Hippocampal formation (tissue), 2 donors: ENCODE measurements at regions not wholly inside any gene's neighbourhood (a gene's known extent, or its start where the extent isn't known, plus 50 kb on each side); places are given as distances from the start of the nearest gene placed in this dataset.
"Not testable (repeated sequence)": the region's sequence is repeated elsewhere in the genome, so short reads cannot be mapped to it uniquely, and the experiment has no call there.

Source experiments
- DNase-seq, 2 donors: peaks; one replicate each; lab custom pipeline; 2025; lab: John Stamatoyannopoulos, UW

DNA sequence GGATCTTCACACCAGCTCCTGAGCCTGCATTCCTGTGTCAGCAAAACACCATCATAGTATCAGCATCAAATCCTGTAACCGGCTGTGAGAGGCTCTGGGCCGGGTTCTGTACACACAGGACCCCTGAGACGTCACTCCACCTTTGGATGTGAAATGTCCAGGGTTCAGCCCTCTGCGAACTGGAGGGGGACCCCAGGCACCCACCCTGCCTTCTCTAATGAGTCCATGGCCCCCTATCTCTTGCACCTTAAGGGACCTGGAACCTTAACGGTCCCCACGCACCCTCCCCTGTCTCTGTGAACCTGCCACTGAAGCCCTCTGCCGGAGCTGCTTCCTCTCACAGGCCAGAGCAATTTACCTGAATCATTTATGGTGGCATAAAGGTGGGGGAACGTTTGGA, 257.8 kb downstream of the NPHP4 start:
- no peak for DNase-seq

DNA sequence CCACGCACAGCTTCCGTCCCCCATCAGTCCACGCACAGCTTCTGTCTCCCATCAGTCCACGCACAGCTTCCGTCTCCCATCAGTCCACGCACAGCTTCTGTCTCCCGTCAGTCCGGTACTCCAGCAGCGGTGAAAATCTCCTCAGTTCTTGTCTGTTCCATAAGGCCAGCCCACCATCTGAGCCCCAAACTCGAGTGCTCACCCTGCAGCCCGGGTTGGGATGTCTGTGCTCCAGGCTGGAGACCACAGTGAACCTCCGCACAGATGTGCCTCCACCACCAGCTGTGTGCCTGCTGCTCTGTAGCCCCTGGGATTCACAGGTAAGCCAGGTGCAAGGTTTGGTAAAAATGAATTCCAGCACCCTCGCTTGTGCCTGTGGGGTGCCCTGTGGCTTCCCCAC, 258.6 kb downstream of the NPHP4 start:
- no peak for DNase-seq

DNA sequence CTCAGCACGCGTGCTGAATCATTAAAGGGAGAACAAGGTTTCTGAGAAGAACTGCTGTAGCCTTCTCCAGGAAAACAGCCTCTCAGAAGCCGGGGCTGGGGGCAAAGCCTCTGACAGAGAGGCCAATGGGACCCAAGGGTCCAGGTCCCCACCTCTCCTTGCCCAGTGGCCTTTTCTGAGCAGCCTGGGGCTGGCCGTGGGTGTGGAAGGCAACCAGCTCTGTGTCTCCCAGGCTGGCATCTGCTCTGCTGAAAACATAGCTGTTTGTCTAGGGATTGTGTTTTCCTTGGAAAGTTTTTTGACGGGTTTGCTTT, 261.2 kb downstream of the NPHP4 start:
- DNase-seq = no peak

DNA sequence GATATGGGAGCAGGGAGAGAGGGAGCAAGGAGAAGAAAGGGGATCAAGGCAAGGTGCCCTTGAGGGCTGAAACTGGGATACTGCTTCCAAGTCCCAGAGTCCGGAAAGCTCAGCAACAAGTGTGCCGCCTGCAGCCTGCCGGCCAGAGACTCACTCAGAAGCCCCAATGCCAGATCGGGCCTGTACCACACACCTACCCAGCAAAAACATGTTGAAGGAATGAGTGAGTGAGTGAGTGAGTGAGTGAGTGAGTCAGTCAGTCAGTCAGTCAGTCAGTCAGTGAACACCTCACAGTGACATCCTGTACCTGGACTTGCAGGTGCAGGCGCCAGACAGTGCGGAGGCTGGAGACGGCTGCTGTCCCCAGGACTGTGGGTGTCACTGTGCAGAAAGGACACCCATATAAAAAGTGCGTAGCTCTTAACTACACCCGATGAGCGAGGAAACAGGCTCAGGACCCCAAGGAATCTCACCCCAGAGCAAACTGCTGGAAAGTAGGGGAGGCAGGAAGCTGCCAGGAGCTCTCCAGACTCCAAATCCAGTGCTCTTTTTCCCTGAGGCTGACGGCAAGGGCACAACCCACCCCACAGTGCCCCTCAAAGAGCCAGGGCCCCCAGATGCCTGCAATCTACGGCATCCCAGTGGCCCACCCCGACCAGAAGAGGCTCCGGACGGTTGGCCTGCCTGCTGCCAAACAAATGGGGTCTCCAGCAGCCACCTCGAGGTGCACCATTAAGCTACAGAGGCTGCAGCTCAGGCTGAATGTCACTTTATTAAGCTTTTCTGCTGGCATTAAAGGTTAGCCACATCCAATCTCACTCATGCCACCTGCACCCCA, 261.7 kb downstream of the NPHP4 start:
- no peak for DNase-seq

DNA sequence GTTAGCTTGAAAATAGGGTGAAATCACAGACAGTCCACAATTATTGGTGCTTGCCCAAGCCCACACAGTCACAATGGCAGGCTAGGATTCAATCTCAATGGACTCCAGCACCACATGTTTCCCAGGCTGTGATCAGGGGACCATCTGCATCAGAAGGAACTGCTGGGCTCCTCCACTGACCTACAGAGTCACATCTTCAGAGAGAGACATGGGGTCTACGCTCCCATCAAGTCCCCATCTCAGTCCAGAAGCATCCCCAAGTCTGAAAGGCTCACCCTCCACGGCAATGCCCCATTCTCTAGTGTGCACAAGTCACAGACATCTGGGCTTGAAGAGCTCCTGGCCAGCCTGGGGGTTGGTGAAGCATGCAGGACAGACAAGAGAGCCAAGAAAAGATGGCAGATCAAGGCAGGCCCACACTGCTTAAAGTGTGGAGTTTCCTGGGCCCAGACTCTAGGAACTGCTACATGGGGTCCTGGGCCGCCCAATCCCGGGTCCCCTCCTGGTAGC, 262.5 kb downstream of the NPHP4 start:
- DNase-seq = no peak

DNA sequence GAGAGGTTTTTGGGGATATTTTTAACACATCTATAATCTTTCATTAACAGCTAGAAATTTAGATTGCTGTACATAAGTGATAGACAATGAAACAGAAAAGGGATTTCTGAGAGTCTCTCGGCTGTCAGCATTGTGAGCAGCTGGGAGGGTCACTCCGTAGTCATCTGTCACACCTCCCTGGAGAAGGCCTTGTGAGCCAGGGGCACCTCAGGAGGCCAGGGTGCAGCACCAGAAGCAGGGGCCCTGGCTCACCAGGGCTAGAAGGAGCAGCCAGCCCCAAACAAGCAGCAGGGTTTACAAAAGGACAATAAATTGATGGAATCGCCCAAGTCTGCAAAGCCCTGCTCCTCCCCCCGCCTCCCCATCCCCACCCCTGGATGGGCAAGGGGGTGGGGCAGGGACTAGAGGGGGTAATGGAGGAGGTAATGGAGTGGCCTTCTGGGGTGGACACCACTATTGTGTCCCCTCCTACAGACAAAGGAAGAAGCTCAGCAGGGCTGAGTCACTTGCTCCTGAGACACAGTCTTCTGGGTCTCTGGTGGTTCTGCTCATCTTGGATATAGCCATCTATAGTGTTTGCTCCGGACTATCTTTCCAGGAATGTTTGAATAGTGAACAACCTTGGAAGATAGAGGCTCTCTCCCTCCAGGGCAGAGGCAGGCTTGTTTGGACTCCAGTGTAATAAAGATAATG, 263.4 kb downstream of the NPHP4 start:
- DNase-seq = no peak

DNA sequence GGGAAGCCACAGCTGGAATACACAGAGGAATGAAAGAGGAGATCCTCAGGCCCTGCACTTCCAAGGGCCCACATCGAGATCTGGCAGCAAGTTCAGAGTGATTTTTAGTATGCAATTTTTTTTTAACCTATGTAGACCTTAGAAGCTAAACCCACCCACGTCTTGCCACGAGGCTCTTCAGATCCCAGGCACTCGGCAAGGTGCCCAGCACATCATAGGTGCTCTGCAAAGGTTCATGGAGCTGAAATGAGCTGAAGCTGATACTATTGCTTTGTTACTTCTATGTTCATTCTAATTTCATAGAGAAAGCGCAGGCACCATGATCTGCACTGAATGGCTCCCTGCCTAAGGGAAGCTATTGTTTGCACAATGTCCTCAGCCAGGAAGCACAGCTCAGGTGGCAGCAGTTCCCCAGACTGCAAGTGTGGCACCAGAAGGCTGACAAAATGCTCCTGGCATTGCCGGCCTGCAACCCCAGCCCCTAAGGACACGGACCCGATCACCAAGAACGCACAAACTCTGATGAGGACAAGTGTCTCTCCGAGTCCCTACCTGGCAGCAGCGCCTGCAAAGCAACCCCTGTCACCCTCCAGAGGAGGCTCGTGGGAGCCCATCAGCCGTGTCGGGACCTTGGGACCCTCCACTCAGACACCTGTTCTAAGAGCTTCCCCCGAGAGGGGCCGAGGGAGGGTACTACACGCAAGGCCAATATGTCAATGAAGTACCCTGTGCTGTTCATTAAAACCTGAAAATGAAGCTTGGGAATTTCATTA, 264.2 kb downstream of the NPHP4 start:
- no peak for DNase-seq

DNA sequence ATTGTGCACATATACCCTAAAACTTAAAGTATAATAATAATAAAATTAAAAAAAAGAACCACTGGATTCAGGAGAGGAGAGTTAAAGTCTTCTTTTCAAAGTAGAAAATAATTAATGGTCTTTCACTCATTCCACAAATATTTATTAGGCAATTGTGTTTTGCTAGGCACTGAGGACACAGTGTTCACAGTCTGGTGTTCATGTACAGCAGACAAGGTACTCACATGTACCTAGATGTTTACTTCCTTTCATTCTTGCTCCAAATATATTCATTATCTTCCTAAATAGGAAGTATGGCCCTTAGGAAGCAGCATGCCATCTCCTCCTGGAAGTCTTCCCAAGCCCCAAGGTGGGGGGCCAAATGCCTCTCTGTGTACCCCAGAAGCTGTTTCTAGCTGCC, 265.0 kb downstream of the NPHP4 start:
- DNase-seq = no peak

DNA sequence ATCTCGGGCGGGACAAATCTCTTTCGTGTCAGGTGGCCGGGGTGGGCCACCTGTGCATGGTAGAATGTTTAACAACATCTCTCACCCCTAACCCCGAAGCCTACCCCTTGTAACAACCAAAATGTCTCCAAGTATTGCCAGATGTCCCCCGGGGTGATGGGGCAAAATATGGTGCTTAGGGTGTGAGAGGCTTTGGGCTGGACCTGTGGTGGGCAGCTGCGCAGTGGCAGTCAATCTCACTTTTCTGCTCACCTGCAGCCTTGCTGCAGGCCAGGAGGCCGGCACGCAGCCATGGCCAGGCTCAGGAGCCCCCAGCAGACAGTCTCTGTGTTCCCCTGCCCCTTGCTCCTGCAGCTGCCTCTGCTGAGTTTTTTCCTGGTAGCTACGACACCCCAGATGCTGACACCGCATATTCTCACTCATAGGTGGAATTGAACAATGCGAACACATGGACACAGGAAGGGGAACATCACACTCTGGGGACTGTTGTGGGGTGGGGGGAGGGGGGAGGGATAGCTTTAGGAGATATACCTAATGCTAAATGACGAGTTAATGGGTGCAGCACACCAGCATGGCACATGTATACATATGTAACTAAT, 265.5 kb downstream of the NPHP4 start:
- not testable (repeated sequence) for DNase-seq

DNA sequence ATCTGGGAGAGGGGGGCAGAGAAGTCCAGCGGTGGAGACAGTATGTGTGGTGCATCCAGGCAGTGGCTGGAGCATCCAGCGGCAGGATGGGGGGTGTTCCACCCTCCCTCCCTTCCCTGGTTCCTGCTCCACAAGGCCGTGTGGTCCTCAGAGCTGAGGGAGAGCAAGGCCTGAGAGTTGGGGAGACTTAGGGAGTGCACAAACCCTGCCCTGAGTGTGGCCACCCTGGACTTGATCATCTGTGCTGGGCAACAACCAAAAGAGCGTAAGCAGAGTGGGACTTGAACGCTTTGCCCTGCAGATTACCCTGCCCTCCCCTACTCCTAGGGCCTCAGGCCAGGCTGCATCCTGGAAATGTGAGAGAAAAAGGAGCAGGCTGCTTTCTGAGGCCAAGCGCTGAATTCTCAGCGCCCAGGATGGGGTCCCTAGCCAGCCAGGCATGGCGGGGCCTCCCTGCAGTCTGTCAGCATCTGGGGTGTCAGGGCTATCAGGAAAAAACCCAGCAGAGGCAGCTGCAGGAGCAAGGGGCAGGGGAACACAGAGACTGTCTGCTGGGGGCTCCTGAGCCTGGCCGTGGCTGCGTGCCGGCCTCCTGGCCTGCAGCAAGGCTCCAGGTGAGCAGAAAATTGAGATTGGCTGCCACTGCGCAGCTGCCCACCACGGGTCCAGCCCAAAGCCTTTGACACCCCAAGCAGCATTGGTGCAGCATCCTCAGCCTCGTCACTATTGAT, 266.2 kb downstream of the NPHP4 start:
- DNase-seq = no peak

DNA sequence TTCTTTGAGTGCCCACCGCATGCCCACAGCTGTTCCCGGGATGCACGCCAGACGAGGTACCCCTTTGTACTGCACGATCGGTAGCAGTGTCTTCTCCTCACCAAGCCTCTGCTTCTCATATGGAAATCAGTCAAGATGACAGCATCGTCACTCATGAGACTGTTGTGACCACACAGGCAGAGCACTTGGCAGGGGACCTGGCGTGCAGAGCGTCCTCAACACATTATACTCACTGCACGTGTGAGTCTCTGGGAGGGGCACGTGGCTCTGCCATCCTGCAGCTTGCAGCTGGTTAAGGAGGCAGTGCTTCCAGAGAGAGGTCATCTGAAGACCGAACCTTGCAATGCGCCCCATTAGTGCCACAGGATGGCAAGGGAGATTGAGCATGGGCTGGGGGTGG, 266.8 kb downstream of the NPHP4 start:
- no peak for DNase-seq

DNA sequence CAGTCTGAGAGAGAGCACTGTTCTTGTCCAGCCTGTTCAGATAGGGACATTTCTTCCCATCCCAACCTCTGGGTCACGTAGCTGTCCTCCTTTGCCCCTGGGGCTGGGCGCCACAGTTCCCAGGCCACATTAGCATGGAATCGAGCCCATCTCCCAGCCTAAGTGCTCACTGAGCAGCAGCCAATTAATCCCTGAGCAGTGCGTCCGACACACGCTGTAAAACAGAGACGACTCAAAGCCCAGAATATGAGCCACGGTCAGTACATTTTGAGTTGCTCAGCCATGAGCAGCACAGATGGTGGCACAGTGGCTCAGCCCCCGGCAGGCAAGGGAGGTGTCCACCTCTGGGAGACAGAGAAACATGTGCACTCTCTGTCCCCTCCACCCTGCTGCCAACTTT, 267.4 kb downstream of the NPHP4 start:
- DNase-seq = no peak

DNA sequence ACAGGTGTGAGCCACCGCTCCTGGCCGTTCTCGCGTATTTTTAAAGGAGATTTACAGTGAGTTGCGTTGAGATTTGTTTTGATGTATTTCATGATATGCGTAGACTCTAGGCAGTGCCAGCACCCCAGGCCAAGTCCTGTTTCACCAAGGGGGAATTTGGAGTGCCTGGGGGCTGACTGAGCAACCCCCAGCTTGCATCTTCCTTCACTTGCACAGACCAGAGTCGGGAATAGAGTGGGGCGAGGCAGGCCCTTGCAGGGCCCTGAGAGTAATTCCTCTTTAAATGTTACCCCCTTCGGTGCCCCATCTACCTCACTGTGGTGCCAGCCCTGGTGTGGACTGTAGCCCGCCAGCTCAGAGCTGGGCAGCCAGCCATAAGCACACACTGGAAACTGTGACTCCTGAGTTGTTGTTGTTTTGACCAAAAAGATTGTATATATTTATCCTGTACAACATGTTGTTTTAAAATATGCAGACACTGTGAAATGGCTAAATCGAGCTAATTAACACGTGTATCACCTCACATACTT, 269.5 kb downstream of the NPHP4 start:
- no peak for DNase-seq

DNA sequence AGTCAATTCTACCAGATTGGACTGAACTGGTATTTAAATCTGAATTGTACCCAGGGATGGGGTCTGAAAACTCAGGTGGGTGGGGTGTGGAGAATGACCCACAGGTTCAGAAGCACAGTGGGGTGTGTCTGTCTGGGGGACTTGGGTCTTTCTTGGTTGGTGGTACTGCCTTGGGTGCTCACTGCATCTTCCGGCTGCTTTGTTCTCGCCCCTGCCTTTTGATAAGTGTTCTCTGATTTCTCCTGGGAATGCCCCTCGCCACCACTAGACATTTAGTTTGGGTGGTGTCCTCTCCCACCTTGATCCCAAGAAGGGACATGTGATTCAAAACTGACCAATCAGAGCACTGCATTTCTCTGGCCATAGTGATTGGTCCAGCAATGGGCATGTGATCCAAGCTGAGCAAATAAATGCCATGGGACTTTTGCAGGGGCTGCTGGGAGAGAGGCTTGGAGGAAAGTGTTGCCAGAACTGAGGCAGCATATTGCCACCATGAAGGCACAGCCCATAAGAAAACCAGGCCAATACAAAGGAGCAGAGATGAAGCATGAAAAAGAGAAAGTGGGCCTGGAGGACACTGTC, 270.5 kb downstream of the NPHP4 start:
- DNase-seq = no peak

DNA sequence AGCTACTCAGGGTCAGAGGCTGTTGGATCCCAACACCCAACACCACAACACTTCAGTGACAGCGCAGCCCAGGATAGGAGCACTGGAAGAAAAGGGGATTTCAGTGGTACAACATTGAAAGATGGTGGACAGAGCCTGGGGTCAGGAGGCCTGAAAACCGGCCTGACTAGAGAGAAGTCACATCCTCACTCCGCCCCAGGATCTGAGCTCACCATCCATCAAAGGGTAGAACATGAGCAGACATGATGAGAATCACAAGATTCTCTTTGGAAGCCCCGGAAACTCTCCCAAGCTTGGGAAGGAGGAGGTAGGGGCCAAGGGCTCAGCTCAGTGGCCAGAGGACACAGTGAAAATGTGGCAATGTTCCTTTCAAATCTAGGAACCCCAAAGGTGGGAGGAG, 271.3 kb downstream of the NPHP4 start:
- no peak for DNase-seq

DNA sequence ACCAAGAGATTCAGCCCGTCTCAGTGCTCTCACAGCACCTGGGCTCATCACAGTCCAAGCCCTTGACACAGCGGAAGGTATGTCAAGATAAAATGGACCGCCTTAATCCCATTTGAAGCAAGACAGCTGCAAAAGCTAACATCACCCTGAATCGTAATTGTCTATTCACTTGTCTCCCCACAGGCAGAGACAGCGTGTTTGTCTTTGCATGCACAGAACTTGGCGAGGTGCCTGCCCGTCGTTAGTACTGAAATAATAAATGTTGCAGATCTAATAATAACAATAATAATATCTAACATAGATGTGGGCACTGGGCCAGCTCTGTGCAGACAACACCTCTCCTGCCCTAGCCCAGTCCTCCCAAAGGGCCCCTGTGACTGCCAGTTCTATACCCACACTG, 271.7 kb downstream of the NPHP4 start:
- no peak for DNase-seq

DNA sequence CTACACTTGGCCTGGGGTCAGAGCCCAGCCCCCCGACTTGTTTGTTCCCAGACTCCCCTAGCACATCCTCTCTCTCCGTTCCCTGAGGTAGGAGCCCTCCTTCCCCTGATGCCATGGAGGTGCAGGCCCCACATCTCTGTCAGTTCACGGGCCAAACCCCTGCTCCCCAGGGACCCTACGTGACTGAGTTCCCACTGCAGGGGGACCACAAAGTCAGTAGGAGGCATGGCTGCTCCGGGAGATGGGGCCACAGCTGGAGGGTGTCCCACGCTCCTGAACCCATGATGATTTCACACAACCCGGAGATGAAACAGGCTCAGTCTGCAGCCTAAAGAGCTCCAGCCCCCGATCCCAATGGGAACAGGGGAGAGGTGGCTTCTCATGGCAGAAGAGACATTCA, 272.2 kb downstream of the NPHP4 start:
- DNase-seq = no peak

DNA sequence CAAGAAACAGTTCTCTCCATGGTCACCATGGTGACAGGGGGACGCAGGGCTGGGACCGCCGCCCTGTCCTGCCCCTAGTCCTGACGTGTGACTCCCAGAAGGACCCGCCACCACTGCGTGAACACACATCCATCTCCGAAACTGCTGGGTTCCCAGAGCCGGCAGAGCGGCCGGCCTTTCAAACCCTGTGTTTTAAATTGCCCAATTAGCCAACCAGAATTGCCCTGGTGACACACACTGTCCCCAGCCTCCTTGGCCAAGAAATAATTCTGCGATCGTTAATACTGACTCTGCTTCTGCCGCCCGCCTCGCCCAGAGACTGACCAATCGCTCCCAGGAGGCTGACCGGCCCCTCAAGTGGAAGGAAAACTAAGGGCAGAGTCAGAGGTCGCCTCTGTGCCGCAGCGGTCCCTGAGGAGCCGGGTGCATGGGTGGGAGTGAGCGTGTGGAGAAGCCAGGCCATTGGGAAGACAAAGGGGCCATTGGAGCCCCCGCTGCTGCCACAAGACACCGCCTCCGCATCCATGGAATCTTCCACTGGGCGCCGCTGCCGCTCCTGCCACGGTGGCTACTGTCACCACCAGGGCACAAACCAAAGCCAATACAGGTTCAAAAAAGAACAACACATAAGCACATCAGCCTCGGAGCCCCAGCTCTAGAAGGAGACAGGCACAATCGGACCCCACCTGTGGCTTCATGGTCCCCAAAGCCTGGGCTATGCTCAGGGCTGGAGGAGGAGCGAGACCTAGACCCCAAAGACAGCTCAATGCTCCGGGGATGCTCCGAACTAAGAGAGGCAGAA, 273.2 kb downstream of the NPHP4 start:
- no peak for DNase-seq

DNA sequence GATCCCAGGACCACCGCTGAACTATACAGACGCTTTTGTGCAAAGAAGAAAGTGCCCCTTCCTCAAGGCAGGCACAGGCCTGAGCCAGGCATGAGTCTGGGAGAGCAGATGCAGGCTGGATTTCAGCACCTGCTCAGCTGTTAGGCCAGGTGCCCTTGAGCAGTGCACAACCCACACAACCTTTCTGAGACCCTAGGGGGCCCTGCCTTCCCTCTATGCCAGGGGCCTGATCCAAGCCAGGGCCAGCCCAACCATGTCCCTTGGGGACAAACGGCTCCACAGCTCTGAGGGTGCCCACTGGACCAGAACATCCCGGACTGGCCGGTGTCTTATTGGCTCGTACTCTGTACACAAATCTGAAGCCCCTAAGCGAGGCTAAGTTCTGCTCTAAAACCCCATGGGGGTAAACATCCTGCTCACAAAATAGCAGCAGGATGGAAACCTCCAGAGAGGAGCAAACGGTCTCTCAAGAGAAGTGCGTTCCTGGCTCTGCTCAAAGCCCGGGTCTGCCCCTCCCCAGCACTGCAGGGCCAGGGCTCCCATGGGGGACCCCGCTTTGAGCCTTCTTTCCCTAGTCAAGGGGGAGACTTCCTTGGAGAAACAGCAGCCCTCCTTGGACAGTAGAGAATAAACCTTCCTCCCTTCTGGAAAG, 275.1 kb downstream of the NPHP4 start:
- no peak for DNase-seq

DNA sequence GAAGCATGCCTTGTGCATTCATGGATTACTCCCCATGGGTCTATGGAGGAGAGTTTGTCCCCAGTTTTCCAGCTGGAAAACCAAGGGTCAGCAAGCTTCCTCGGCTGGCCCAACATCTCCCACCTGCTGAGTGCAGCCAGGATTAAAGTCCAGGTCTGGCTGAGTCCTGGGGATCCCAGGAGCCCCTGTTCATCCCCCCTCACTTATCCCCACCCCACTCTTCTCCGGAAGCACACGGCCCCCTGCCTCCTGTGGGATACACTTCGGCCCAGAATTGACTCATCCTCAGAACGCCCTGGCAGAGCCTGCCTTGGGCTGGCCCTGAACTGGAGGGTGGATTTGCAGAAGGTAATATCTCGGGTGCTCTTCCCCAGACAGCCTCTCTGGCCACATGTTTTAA, 276.1 kb downstream of the NPHP4 start:
- DNase-seq = no peak
